OCI-LY1 (cell line): ENCODE measurements at regions not wholly inside any gene's neighbourhood (a gene's known extent, or its start where the extent isn't known, plus 50 kb on each side); places are given as distances from the start of the nearest gene placed in this dataset.

ENCODE experiments used
- H2AFZ ChIP-seq: fragments of 200-600 bp; sonication (generic), shearing (Covaris generic); 2 replicates; pipeline ENCODE4 v1.6.0; 2014; ENCODE audit warnings: antibody characterized with exemption, mild to moderate bottlenecking, low read length
- H3F3A ChIP-seq: fragments of 200-600 bp; sonication (generic), shearing (Covaris generic); 2 replicates; pipeline ENCODE4 v1.6.0; 2014; ENCODE audit warnings: mild to moderate bottlenecking, antibody characterized with exemption, low read length, moderate library complexity; ENCODE audit not compliant: insufficient read depth
- H3K27ac ChIP-seq: fragments of 200-600 bp; sonication (generic); 2 replicates; pipeline ENCODE4 v1.5.1; 2014; ENCODE audit warnings: low read length, mixed run types, mild to moderate bottlenecking, low read depth; ENCODE audit not compliant: poor library complexity, severe bottlenecking
- H3K27me3 ChIP-seq: fragments of 200-600 bp; sonication (generic); 2 replicates; pipeline ENCODE4 v1.6.0; 2014; ENCODE audit warnings: antibody characterized with exemption, mild to moderate bottlenecking, low read length, moderate library complexity; ENCODE audit not compliant: insufficient read depth
- H3K36me3 ChIP-seq: fragments of 200-600 bp; sonication (generic); 2 replicates; pipeline ENCODE4 v1.6.1; 2014; ENCODE audit warnings: mild to moderate bottlenecking, antibody characterized with exemption, low read length, moderate library complexity, mixed read lengths; ENCODE audit not compliant: insufficient read depth
- H3K4me1 ChIP-seq: fragments of 200-600 bp; sonication (generic); 2 replicates; pipeline ENCODE4 v1.5.1; 2014; ENCODE audit warnings: mild to moderate bottlenecking, low read length, moderate library complexity; ENCODE audit not compliant: insufficient read depth, severe bottlenecking
- H3K4me2 ChIP-seq: fragments of 200-600 bp; sonication (generic), shearing (Covaris generic); 2 replicates; pipeline ENCODE4 v1.6.1; 2014; ENCODE audit warnings: low read length
- H3K4me3 ChIP-seq: fragments of 200-600 bp; sonication (generic); 2 replicates; pipeline ENCODE4 v1.5.1; 2014; ENCODE audit warnings: low read length, low read depth, mild to moderate bottlenecking, mixed read lengths; ENCODE audit not compliant: poor library complexity, severe bottlenecking
- H3K79me2 ChIP-seq: fragments of 200-600 bp; shearing (Covaris generic); 2 replicates; pipeline ENCODE4 v1.6.1; 2016; ENCODE audit warnings: mixed run types, low read length, mixed read lengths; ENCODE audit not compliant: insufficient read depth
- H3K9ac ChIP-seq: fragments of 200-600 bp; sonication (generic), shearing (Covaris generic); 2 replicates; pipeline ENCODE4 v1.6.1; 2014; ENCODE audit warnings: mild to moderate bottlenecking, low read length, mixed read lengths
- H3K9me2 ChIP-seq: fragments of 200-600 bp; sonication (generic), shearing (Covaris generic); 2 replicates; pipeline ENCODE4 v1.6.1; 2014; ENCODE audit warnings: low read depth, mild to moderate bottlenecking, low read length, mixed read lengths
- H3K9me3 ChIP-seq: fragments of 200-600 bp; shearing (Covaris generic); 2 replicates; pipeline ENCODE4 v1.6.1; 2014; ENCODE audit warnings: low read length, mixed read lengths
- H4K20me1 ChIP-seq: fragments of 200-600 bp; sonication (generic), shearing (Covaris generic); 2 replicates; pipeline ENCODE4 v1.6.0; 2016; ENCODE audit warnings: mild to moderate bottlenecking, low read length; ENCODE audit not compliant: insufficient read depth
- CTCF ChIP-seq: fragments of 200-600 bp; sonication (generic), shearing (Covaris generic); IDR thresholded peaks from 2 replicates; pipeline ENCODE4 v1.5.1; 2017; ENCODE audit warnings: mild to moderate bottlenecking, antibody characterized with exemption, low read length, moderate library complexity, mixed read lengths
- EZH2 ChIP-seq: fragments of 200-600 bp; sonication (generic), shearing (Covaris generic); IDR thresholded peaks from 2 replicates; pipeline ENCODE4 v1.8.0; 2017; ENCODE audit warnings: borderline replicate concordance, mixed run types, mild to moderate bottlenecking, antibody characterized with exemption, low read length, moderate library complexity, mixed read lengths

DNA sequence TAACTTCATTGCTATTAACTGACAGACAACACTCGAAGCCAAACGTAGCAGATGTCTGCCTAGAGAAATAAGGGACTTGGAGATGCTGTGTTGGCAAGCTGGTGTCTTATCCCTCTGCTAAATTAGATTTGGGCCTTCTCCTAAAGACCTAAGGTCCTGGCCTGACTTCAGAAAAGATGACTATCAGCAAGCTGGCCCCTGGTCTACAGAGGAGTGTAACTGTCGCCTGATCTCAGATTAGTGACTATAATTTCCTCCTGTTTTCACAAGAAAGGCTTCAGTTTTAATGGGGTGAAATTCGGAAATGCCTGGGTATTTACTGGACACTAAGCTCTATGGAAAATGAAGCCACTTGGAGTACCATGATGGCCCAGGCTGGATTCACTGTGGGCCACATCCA lies 53.1 kb upstream of the SLC7A14 start:
- H3K27me3 ChIP-seq, result no peaks in the 10 kb centered on the region; the same call in 1 of the 2 replicates
- no peaks in the 10 kb centered on the region for H4K20me1 ChIP-seq

GRCh38 chr3:170637306-170637705 lies 51.4 kb upstream of the SLC7A14 start:
- Histone ChIP-seq H3K4me2 (no peak overlapping the region), H4K20me1 (no peaks in the 10 kb centered on the region), H3F3A (no peaks in the 10 kb centered on the region), H3K27ac (no peak overlapping the region), H3K9me3 (no peaks in the 10 kb centered on the region), H3K36me3 (no peaks in the 10 kb centered on the region), H3K79me2 (no peaks in the 10 kb centered on the region), H3K9me2 (no peaks in the 10 kb centered on the region), H3K4me3 (no peak overlapping the region), H3K9ac (no peak overlapping the region), H3K27me3 (no peaks in the 10 kb centered on the region), H3K4me1 (no peaks in the 10 kb centered on the region), H2AFZ (no peak overlapping the region)
- TF ChIP-seq EZH2 (no peak), CTCF (no peak)

More for the DNA sequence above, 53.1 kb upstream of the SLC7A14 start:
- no peak for TF ChIP-seq CTCF
- no peak for TF ChIP-seq EZH2
- H3K4me3 ChIP-seq, result no peak overlapping the region
- no peaks in the 10 kb centered on the region for H3F3A ChIP-seq
- no peaks in the 10 kb centered on the region for H3K79me2 ChIP-seq
- no peaks in the 10 kb centered on the region for H3K4me1 ChIP-seq
- no peaks in the 10 kb centered on the region for H3K9me3 ChIP-seq
- H3K9ac ChIP-seq, result no peak overlapping the region
- H3K27ac ChIP-seq, result no peak overlapping the region
- no peak overlapping the region for H3K4me2 ChIP-seq
- H2AFZ ChIP-seq, result no peak overlapping the region
- no peaks in the 10 kb centered on the region for H3K36me3 ChIP-seq
- H3K9me2 ChIP-seq, result no peaks in the 10 kb centered on the region

DNA sequence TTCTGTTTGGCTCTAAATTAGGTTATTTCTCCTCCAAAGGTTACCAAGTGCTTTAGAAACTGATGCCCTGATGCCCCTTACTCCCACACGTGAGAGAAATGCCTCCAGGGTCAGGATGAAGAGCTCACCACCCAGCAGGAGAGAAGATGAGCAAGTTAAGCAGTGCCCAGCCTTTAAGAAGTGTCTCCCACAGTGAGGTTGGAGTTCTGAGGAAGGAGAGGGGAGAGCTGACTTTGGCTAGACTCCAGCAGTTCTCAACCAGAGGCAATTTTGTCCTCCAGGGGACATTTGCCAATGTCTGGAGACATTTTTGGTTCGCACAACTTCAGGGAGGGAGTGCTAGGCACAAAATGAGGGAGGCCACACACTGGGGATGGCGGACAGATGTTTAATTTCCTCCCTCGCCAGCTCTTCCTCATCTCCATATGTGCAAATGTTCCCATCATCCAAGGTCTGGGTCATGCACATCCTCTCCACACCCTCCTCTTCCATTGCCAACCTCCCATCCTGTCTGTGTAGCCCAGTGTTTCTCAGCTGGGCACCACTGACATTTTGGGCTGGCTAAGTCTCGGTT lies 50.6 kb upstream of the SLC7A14 start:
- no peaks in the 10 kb centered on the region for H3F3A ChIP-seq
- H3K36me3 ChIP-seq, result no peaks in the 10 kb centered on the region
- H3K9me3 ChIP-seq, result no peaks in the 10 kb centered on the region
- no peaks in the 10 kb centered on the region for H3K4me1 ChIP-seq
- no peaks in the 10 kb centered on the region for H3K79me2 ChIP-seq
- no peak for TF ChIP-seq CTCF
- TF ChIP-seq EZH2, result no peak
- no peaks in the 10 kb centered on the region for H3K27me3 ChIP-seq
- H3K27ac ChIP-seq, result no peak overlapping the region
- no peak overlapping the region for H3K4me2 ChIP-seq
- H3K9ac ChIP-seq, result no peak overlapping the region
- H4K20me1 ChIP-seq, result no peaks in the 10 kb centered on the region
- no peaks in the 10 kb centered on the region for H3K9me2 ChIP-seq
- H3K4me3 ChIP-seq, result no peak overlapping the region
- H2AFZ ChIP-seq, result no peak overlapping the region
